ENCODE measurements at regions not wholly inside any gene's neighbourhood (a gene's known extent, or its start where the extent isn't known, plus 50 kb on each side); places are given as distances from the start of the nearest gene placed in this dataset.

DNA sequence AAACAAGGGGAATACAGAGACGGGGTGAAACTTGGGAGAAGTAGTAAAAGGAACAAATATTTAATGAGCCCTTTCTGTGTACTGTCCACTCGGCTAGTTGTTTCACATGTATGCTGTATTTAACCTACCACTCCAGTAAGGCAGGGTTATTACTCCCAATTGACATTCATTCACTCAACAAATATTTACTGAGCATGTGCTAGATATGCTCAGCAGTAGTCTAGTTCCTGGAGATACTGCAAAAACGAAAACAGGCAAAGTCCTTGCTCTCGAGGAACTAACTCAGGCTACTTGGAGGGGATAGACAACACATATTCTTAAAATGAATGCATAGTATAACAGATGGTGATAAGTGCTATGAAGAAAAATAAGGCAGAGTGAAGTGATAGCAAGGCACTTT is 207.3 kb downstream of the SS18 start:
- peaks cover 5% of the 10 kb centered on the region; the same call in 2 of the 3 replicates for H3K9me3 Mint-ChIP-seq
- no peak overlapping the region for H3K4me3 Mint-ChIP-seq
- Histone ChIP-seq H3K79me2 (replicated peaks; ENCODE audit: insufficient read depth) (no peaks in the 10 kb centered on the region), H4K20me1 (replicated peaks; ENCODE audit: insufficient read depth) (no peaks in the 10 kb centered on the region), H3K27ac (ENCODE audit: low read depth) (no peak overlapping the region), H3K4me1 (ENCODE audit: insufficient read depth) (no peaks in the 10 kb centered on the region), H3K4me3 (no peak overlapping the region), H3K4me2 (no peak overlapping the region), H3F3A (replicated peaks; ENCODE audit: low read depth) (no peaks in the 10 kb centered on the region), H3K27me3 (ENCODE audit: insufficient read depth) (no peaks in the 10 kb centered on the region), H2AFZ (no peak overlapping the region), H3K9me2 (ENCODE audit: insufficient read depth) (no peaks in the 10 kb centered on the region; the same call in 1 of the 2 replicates), H3K36me3 (ENCODE audit: insufficient read depth) (no peaks in the 10 kb centered on the region)
- H3K36me3 Mint-ChIP-seq (ENCODE audit: low read depth), result no peaks in the 10 kb centered on the region; the same call in 2 of the 3 replicates
- no peak overlapping the region for H3K27ac Mint-ChIP-seq
- H3K27me3 Mint-ChIP-seq (ENCODE audit: insufficient read depth, low read depth, poor library complexity), result peaks cover 5% of the 10 kb centered on the region
- peaks cover 10% of the 10 kb centered on the region for H3K4me1 Mint-ChIP-seq
- DNase-seq (ENCODE audit: low spot score), result no peak
- TF ChIP-seq POLR2AphosphoS5 (IDR thresholded peaks at IDR 0.05; ENCODE audit: low read depth) (no peak), ZNF331 (CRISPR knock-in tag; IDR thresholded peaks at IDR 0.05; ENCODE audit: low read depth) (no peak), JUNB (IDR thresholded peaks at IDR 0.05; ENCODE audit: unreplicated experiment) (no peak), STAT1 (IDR thresholded peaks at IDR 0.05; ENCODE audit: unreplicated experiment) (no peak), EZH2phosphoT487 (IDR thresholded peaks at IDR 0.05; ENCODE audit: unreplicated experiment) (no peak), NANOG (IDR thresholded peaks at IDR 0.05; ENCODE audit: borderline replicate concordance) (no peak), ZNF114 (CRISPR knock-in tag; IDR thresholded peaks at IDR 0.05) (no peak), EZH2 (IDR thresholded peaks at IDR 0.05; ENCODE audit: low read depth, unreplicated experiment) (no peak), CREB1 (CRISPR knock-in tag; IDR thresholded peaks at IDR 0.05; ENCODE audit: low read depth) (no peak)
- TF ChIP-seq, protein P1, sequence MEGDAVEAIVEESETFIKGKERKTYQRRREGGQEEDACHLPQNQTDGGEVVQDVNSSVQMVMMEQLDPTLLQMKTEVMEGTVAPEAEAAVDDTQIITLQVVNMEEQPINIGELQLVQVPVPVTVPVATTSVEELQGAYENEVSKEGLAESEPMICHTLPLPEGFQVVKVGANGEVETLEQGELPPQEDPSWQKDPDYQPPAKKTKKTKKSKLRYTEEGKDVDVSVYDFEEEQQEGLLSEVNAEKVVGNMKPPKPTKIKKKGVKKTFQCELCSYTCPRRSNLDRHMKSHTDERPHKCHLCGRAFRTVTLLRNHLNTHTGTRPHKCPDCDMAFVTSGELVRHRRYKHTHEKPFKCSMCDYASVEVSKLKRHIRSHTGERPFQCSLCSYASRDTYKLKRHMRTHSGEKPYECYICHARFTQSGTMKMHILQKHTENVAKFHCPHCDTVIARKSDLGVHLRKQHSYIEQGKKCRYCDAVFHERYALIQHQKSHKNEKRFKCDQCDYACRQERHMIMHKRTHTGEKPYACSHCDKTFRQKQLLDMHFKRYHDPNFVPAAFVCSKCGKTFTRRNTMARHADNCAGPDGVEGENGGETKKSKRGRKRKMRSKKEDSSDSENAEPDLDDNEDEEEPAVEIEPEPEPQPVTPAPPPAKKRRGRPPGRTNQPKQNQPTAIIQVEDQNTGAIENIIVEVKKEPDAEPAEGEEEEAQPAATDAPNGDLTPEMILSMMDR (conservative IDR thresholded peaks at IDR 0.05; ENCODE audit: low read depth in 2 of 2), result no peak
- TF ChIP-seq, protein P2, sequence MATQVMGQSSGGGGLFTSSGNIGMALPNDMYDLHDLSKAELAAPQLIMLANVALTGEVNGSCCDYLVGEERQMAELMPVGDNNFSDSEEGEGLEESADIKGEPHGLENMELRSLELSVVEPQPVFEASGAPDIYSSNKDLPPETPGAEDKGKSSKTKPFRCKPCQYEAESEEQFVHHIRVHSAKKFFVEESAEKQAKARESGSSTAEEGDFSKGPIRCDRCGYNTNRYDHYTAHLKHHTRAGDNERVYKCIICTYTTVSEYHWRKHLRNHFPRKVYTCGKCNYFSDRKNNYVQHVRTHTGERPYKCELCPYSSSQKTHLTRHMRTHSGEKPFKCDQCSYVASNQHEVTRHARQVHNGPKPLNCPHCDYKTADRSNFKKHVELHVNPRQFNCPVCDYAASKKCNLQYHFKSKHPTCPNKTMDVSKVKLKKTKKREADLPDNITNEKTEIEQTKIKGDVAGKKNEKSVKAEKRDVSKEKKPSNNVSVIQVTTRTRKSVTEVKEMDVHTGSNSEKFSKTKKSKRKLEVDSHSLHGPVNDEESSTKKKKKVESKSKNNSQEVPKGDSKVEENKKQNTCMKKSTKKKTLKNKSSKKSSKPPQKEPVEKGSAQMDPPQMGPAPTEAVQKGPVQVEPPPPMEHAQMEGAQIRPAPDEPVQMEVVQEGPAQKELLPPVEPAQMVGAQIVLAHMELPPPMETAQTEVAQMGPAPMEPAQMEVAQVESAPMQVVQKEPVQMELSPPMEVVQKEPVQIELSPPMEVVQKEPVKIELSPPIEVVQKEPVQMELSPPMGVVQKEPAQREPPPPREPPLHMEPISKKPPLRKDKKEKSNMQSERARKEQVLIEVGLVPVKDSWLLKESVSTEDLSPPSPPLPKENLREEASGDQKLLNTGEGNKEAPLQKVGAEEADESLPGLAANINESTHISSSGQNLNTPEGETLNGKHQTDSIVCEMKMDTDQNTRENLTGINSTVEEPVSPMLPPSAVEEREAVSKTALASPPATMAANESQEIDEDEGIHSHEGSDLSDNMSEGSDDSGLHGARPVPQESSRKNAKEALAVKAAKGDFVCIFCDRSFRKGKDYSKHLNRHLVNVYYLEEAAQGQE (IDR thresholded peaks at IDR 0.05; ENCODE audit: unreplicated experiment), result no peak
- TF ChIP-seq, protein P3, sequence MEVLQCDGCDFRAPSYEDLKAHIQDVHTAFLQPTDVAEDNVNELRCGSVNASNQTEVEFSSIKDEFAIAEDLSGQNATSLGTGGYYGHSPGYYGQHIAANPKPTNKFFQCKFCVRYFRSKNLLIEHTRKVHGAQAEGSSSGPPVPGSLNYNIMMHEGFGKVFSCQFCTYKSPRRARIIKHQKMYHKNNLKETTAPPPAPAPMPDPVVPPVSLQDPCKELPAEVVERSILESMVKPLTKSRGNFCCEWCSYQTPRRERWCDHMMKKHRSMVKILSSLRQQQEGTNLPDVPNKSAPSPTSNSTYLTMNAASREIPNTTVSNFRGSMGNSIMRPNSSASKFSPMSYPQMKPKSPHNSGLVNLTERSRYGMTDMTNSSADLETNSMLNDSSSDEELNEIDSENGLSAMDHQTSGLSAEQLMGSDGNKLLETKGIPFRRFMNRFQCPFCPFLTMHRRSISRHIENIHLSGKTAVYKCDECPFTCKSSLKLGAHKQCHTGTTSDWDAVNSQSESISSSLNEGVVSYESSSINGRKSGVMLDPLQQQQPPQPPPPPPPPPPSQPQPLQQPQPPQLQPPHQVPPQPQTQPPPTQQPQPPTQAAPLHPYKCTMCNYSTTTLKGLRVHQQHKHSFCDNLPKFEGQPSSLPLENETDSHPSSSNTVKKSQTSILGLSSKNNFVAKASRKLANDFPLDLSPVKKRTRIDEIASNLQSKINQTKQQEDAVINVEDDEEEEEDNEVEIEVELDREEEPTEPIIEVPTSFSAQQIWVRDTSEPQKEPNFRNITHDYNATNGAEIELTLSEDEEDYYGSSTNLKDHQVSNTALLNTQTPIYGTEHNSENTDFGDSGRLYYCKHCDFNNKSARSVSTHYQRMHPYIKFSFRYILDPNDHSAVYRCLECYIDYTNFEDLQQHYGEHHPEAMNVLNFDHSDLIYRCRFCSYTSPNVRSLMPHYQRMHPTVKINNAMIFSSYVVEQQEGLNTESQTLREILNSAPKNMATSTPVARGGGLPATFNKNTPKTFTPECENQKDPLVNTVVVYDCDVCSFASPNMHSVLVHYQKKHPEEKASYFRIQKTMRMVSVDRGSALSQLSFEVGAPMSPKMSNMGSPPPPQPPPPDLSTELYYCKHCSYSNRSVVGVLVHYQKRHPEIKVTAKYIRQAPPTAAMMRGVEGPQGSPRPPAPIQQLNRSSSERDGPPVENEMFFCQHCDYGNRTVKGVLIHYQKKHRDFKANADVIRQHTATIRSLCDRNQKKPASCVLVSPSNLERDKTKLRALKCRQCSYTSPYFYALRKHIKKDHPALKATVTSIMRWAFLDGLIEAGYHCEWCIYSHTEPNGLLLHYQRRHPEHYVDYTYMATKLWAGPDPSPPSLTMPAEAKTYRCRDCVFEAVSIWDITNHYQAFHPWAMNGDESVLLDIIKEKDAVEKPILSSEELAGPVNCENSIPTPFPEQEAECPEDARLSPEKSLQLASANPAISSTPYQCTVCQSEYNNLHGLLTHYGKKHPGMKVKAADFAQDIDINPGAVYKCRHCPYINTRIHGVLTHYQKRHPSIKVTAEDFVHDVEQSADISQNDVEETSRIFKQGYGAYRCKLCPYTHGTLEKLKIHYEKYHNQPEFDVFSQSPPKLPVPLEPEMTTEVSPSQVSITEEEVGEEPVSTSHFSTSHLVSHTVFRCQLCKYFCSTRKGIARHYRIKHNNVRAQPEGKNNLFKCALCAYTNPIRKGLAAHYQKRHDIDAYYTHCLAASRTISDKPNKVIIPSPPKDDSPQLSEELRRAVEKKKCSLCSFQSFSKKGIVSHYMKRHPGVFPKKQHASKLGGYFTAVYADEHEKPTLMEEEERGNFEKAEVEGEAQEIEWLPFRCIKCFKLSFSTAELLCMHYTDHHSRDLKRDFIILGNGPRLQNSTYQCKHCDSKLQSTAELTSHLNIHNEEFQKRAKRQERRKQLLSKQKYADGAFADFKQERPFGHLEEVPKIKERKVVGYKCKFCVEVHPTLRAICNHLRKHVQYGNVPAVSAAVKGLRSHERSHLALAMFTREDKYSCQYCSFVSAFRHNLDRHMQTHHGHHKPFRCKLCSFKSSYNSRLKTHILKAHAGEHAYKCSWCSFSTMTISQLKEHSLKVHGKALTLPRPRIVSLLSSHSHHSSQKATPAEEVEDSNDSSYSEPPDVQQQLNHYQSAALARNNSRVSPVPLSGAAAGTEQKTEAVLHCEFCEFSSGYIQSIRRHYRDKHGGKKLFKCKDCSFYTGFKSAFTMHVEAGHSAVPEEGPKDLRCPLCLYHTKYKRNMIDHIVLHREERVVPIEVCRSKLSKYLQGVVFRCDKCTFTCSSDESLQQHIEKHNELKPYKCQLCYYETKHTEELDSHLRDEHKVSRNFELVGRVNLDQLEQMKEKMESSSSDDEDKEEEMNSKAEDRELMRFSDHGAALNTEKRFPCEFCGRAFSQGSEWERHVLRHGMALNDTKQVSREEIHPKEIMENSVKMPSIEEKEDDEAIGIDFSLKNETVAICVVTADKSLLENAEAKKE (CRISPR knock-in tag; IDR thresholded peaks at IDR 0.05), result no peak
- TF ChIP-seq, protein P4, sequence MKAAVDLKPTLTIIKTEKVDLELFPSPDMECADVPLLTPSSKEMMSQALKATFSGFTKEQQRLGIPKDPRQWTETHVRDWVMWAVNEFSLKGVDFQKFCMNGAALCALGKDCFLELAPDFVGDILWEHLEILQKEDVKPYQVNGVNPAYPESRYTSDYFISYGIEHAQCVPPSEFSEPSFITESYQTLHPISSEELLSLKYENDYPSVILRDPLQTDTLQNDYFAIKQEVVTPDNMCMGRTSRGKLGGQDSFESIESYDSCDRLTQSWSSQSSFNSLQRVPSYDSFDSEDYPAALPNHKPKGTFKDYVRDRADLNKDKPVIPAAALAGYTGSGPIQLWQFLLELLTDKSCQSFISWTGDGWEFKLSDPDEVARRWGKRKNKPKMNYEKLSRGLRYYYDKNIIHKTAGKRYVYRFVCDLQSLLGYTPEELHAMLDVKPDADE (IDR thresholded peaks at IDR 0.05), result no peak
- ATAC-seq, result no peak

Data from GM23338 (cell line).